DND-41 (cell line): ENCODE measurements at regions not wholly inside any gene's neighbourhood (a gene's known extent, or its start where the extent isn't known, plus 50 kb on each side); places are given as distances from the start of the nearest gene placed in this dataset.

Experiments used
- CTCF ChIP-seq: IDR thresholded peaks from 2 replicates; pipeline ENCODE4 v1.5.1; 2012; ENCODE audit warnings: borderline replicate concordance, low read length, moderate library complexity, mild to moderate bottlenecking; ENCODE audit not compliant: poor library complexity, severe bottlenecking; ENCODE audit errors: extremely low read depth
- EZH2 ChIP-seq: IDR thresholded peaks from 3 replicates; pipeline ENCODE4 v1.6.1; 2012; ENCODE audit warnings: borderline replicate concordance, low read depth, mild to moderate bottlenecking, moderate library complexity, low read length, inconsistent platforms; ENCODE audit not compliant: severe bottlenecking

GRCh38 chr3:113142476-113142875 is 68.9 kb upstream of the BOC start:
- TF ChIP-seq CTCF (no peak), EZH2 (no peak)
